ENCODE measurements at regions not wholly inside any gene's neighbourhood (a gene's known extent, or its start where the extent isn't known, plus 50 kb on each side); places are given as distances from the start of the nearest gene placed in this dataset.

- no peak for TF ChIP-seq POLR2A (IDR thresholded peaks at IDR 0.05; ENCODE audit: low read length)
- no peak for TF ChIP-seq GATA1 (IDR thresholded peaks at IDR 0.05; ENCODE audit: low read depth, low read length)
Observed at GRCh38 chr13:62760724-62761123, 1345.1 kb upstream of the PCDH20 start.
